ENCODE measurements at regions not wholly inside any gene's neighbourhood (a gene's known extent, or its start where the extent isn't known, plus 50 kb on each side); places are given as distances from the start of the nearest gene placed in this dataset.

DNA sequence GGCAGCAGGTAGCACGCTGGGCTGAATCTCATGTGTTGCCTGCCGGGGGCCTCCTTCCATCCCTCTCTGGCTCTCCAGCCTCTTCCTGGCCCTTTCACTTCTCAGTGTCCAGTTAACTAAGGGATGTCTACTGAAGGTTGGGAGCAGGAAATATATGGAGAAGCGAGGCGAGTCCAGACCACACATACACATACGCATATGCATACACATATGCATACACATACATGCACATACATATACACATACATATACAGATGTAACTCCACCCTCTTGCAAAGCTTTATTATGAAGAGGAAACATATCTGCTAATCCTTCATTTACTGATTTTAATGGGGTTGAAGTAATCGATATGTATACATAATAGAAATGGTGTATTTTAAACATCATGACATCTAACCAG lies 636.1 kb upstream of the CCDC179 start:
- TF ChIP-seq POLR2A (IDR thresholded peaks at IDR 0.05) (no peak), CTCF (IDR thresholded peaks at IDR 0.05 in 4 of 5, conservative IDR thresholded peaks at IDR 0.05 in 1 of 5) (no peak)
